ENCODE measurements at regions not wholly inside any gene's neighbourhood (a gene's known extent, or its start where the extent isn't known, plus 50 kb on each side); places are given as distances from the start of the nearest gene placed in this dataset.

DNA sequence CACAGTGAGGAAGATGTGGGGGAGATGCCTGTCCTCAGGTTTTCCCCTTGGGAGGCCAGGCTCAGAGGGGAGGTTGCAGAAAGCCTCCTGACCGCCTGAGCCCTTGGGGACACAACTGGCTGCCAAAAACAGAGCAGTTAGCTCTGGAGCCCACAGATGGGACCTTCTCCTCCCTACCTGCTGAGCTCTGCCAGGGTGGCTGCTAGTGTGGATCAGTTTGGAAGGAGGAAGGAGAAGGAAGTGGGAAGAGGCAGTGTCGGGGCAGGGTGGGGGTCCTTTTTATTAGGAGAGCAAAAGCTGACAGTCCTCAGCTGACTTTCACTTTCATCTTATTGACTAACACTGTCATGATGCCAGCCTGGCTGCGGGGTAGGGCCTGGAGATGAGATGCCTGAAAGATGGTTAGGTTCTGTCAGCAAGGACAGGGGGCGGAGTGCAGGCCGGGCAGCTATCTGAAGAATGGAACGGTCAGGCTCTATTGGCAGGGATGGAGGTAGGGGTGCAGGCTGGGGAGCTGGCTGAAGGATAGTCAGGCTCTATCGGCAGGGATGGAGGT lies 188.5 kb upstream of the HDAC4 start:
- TF ChIP-seq CTCF (IDR thresholded peaks at IDR 0.05) = no peak
- TF ChIP-seq POLR2A (IDR thresholded peaks at IDR 0.05) = no peak
